GM23338 (cell line): ENCODE measurements at regions not wholly inside any gene's neighbourhood (a gene's known extent, or its start where the extent isn't known, plus 50 kb on each side); places are given as distances from the start of the nearest gene placed in this dataset.

Experiments used
- ATAC-seq: fragments of 200-7000 bp; cut with Tn5 transposase; 3 replicates; pipeline ENCODE4 v1.9.1; 2020
- DNase-seq: peaks from one replicate; pipeline ENCODE4 v3.0.0-alpha.2; 2015; ENCODE audit warnings: low spot score
- H2AFZ ChIP-seq: fragments of 200-600 bp; sonication (generic); 2 replicates; pipeline ENCODE4 v1.8.0; 2016; ENCODE audit warnings: antibody characterized with exemption, mild to moderate bottlenecking, moderate library complexity
- H3F3A ChIP-seq: fragments of 200-600 bp; sonication (generic); replicated peaks from 2 replicates; pipeline ENCODE4 v1.8.0; 2017; ENCODE audit warnings: antibody characterized with exemption, mixed run types, low read depth
- H3K27ac ChIP-seq: fragments of 200-600 bp; sonication (generic); 2 replicates; pipeline ENCODE4 v1.6.1; 2016; ENCODE audit warnings: low read depth
- H3K27me3 ChIP-seq: fragments of 200-600 bp; sonication (generic); 2 replicates; pipeline ENCODE4 v1.8.0; 2016; ENCODE audit warnings: mild to moderate bottlenecking, mixed run types, moderate library complexity; ENCODE audit not compliant: insufficient read depth
- H3K36me3 ChIP-seq: fragments of 200-600 bp; sonication (generic); 2 replicates; pipeline ENCODE4 v1.8.0; 2016; ENCODE audit warnings: mild to moderate bottlenecking; ENCODE audit not compliant: insufficient read depth
- H3K4me1 ChIP-seq: fragments of 200-600 bp; sonication (generic); 2 replicates; pipeline ENCODE4 v1.8.0; 2016; ENCODE audit warnings: mild to moderate bottlenecking, moderate library complexity; ENCODE audit not compliant: insufficient read depth
- H3K4me2 ChIP-seq: fragments of 200-600 bp; sonication (generic); 2 replicates; pipeline ENCODE4 v1.7.1; 2017; ENCODE audit warnings: mixed run types
- H3K4me3 ChIP-seq: fragments of 200-600 bp; sonication (generic); 2 replicates; pipeline ENCODE4 v1.6.1; 2016; ENCODE audit warnings: mixed run types
- H3K79me2 ChIP-seq: fragments of 200-600 bp; sonication (generic); replicated peaks from 2 replicates; pipeline ENCODE4 v1.8.0; 2017; ENCODE audit warnings: mild to moderate bottlenecking; ENCODE audit not compliant: insufficient read depth
- H3K9me2 ChIP-seq: fragments of 200-600 bp; sonication (generic); 2 replicates; pipeline ENCODE4 v1.8.0; 2017; ENCODE audit not compliant: insufficient read depth
- H4K20me1 ChIP-seq: fragments of 200-600 bp; sonication (generic); replicated peaks from 2 replicates; pipeline ENCODE4 v1.8.0; 2017; ENCODE audit warnings: mild to moderate bottlenecking; ENCODE audit not compliant: insufficient read depth
- H3K27ac Mint-ChIP-seq: 2 replicates; pipeline ENCODE4 v1.8.0; 2020; ENCODE audit warnings: inconsistent platforms, mild to moderate bottlenecking, moderate library complexity, mixed read lengths
- H3K27me3 Mint-ChIP-seq: 3 replicates; pipeline ENCODE4 v1.8.0; 2022; ENCODE audit warnings: low read depth, mild to moderate bottlenecking, moderate library complexity, mixed read lengths, inconsistent platforms; ENCODE audit not compliant: insufficient read depth, poor library complexity
- H3K36me3 Mint-ChIP-seq: 3 replicates; pipeline ENCODE4 v1.8.0; 2021; ENCODE audit warnings: low read depth, mild to moderate bottlenecking, inconsistent platforms, moderate library complexity, mixed read lengths
- H3K4me1 Mint-ChIP-seq: 3 replicates; pipeline ENCODE4 v1.8.0; 2020; ENCODE audit warnings: mild to moderate bottlenecking, inconsistent platforms, mixed read lengths
- H3K4me3 Mint-ChIP-seq: 3 replicates; pipeline ENCODE4 v1.8.0; 2021; ENCODE audit warnings: moderate library complexity, mild to moderate bottlenecking, inconsistent platforms, mixed read lengths
- H3K9me3 Mint-ChIP-seq: 3 replicates; pipeline ENCODE4 v1.8.0; 2020; ENCODE audit warnings: moderate library complexity, mild to moderate bottlenecking, inconsistent platforms, mixed read lengths
- CREB1 ChIP-seq: fragments of 250-450 bp; sonication (Bioruptor Pico); IDR thresholded peaks from 2 replicates; pipeline ENCODE4 v1.5.0; 2020; ENCODE audit warnings: low read depth, mild to moderate bottlenecking, moderate library complexity
- CTCF ChIP-seq, 2 experiments: fragments of 200-600 bp in 1 of 2; sonication (generic) in 1 of 2; conservative IDR thresholded peaks; 2 replicates each; pipeline versions ENCODE4 v1.5.1 to v1.6.1; 2016 to 2017; ENCODE audit warnings: antibody characterized with exemption in 2 of 2, low read depth in 2 of 2, mild to moderate bottlenecking in 2 of 2, moderate library complexity in 1 of 2
- ETS1 ChIP-seq: IDR thresholded peaks from 2 replicates; pipeline ENCODE4 v1.6.1; 2016; ENCODE audit warnings: antibody characterized with exemption
- EZH2 ChIP-seq: fragments of 200-600 bp; sonication (generic); IDR thresholded peaks from one replicate; pipeline ENCODE4 v1.8.0; 2017; ENCODE audit warnings: antibody characterized with exemption, mild to moderate bottlenecking, low read depth; ENCODE audit not compliant: unreplicated experiment
- EZH2phosphoT487 ChIP-seq: fragments of 200-600 bp; sonication (generic); IDR thresholded peaks from one replicate; pipeline ENCODE4 v1.8.1; 2018; ENCODE audit warnings: antibody characterized with exemption; ENCODE audit not compliant: unreplicated experiment
- JUNB ChIP-seq: IDR thresholded peaks from one replicate; pipeline ENCODE4 v1.6.1; 2016; ENCODE audit warnings: antibody characterized with exemption; ENCODE audit not compliant: unreplicated experiment
- NANOG ChIP-seq: IDR thresholded peaks from 2 replicates; pipeline ENCODE4 v1.6.1; 2016; ENCODE audit warnings: antibody characterized with exemption, borderline replicate concordance
- POLR2AphosphoS5 ChIP-seq: IDR thresholded peaks from 2 replicates; pipeline ENCODE4 v1.6.1; 2016; ENCODE audit warnings: antibody characterized with exemption, low read depth
- REST ChIP-seq: IDR thresholded peaks from one replicate; pipeline ENCODE4 v1.6.1; 2018; ENCODE audit warnings: antibody characterized with exemption; ENCODE audit not compliant: unreplicated experiment
- STAT1 ChIP-seq: IDR thresholded peaks from one replicate; pipeline ENCODE4 v1.6.1; 2016; ENCODE audit warnings: antibody characterized with exemption; ENCODE audit not compliant: unreplicated experiment
- ZNF114 ChIP-seq: fragments of 250-450 bp; sonication (Bioruptor Pico); IDR thresholded peaks from 2 replicates; pipeline ENCODE4 v1.5.0; 2020; ENCODE audit warnings: mild to moderate bottlenecking, moderate library complexity
- ZNF331 ChIP-seq: fragments of 250-450 bp; sonication (Bioruptor Pico); IDR thresholded peaks from 2 replicates; pipeline ENCODE4 v1.5.0; 2020; ENCODE audit warnings: low read depth, mild to moderate bottlenecking, moderate library complexity
- ZNF462 ChIP-seq: fragments of 250-450 bp; sonication (Bioruptor Pico); IDR thresholded peaks from 2 replicates; pipeline ENCODE4 v1.5.0; 2020; ENCODE audit warnings: mild to moderate bottlenecking, moderate library complexity

DNA sequence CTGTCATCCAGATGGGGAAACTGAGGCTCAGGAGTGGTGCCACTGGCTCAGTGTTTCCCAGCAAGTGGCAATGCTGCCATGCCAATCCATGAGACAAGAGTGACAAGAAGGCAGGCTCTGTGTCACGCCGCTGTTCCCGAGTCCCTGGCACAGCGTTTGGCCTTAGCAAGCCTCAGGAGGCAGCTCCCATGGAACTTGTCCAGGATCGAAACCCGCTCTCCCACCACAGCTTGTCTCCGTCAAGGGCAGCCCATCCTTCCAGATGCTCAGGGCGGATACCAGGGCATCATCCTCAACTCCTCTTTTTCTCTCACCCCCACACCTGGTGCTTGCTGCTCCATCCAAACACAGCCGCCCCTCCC, 110.6 kb upstream of the PTPN1 start:
- Histone ChIP-seq H3K27ac (no peak overlapping the region), H3K36me3 (no peaks in the 10 kb centered on the region), H3F3A (no peaks in the 10 kb centered on the region), H2AFZ (no peak overlapping the region), H3K27me3 (no peaks in the 10 kb centered on the region), H3K4me2 (no peak overlapping the region), H3K4me1 (no peaks in the 10 kb centered on the region), H3K79me2 (no peaks in the 10 kb centered on the region), H4K20me1 (no peaks in the 10 kb centered on the region), H3K4me3 (no peak overlapping the region), H3K9me2 (no peaks in the 10 kb centered on the region)
- DNase-seq (no peak), ATAC-seq (no peak)
- Mint-ChIP-seq H3K4me1 (peaks cover 14% of the 10 kb centered on the region), H3K27ac (no peak overlapping the region), H3K36me3 (no peaks in the 10 kb centered on the region), H3K9me3 (no peaks in the 10 kb centered on the region), H3K27me3 (peaks cover 10% of the 10 kb centered on the region), H3K4me3 (no peak overlapping the region)
- TF ChIP-seq EZH2 (no peak), JUNB (no peak), CREB1 (no peak), REST (no peak), EZH2phosphoT487 (no peak), POLR2AphosphoS5 (no peak), ZNF462 (CRISPR knock-in tag) (no peak), ETS1 (no peak), CTCF (conservative IDR thresholded peaks at IDR 0.05; ENCODE audit: low read depth in 2 of 2) (no peak), ZNF114 (no peak), ZNF331 (CRISPR knock-in tag) (no peak), NANOG (no peak), STAT1 (no peak)
